GM21381 (cell line): ENCODE measurements at regions not wholly inside any gene's neighbourhood (a gene's known extent, or its start where the extent isn't known, plus 50 kb on each side); places are given as distances from the start of the nearest gene placed in this dataset.

ENCODE experiments used
- ATAC-seq: cut with Tn5 transposase; IDR thresholded peaks from one replicate; pipeline ENCODE4 v1.9.1; 2021; ENCODE audit warnings: mild to moderate bottlenecking, moderate library complexity; ENCODE audit not compliant: unreplicated experiment

GRCh38 chr12:98418357-98419075, 96.9 kb upstream of the TMPO start:
- ATAC-seq: peak; percentile 71

GRCh38 chr12:98419081-98419794, 96.2 kb upstream of the TMPO start:
- ATAC-seq: no peak

- no peak for ATAC-seq
Measured at GRCh38 chr12:98419795-98420404, 95.5 kb upstream of the TMPO start.

- ATAC-seq: no peak
Measured at GRCh38 chr12:98420461-98420860, 94.9 kb upstream of the TMPO start.

DNA sequence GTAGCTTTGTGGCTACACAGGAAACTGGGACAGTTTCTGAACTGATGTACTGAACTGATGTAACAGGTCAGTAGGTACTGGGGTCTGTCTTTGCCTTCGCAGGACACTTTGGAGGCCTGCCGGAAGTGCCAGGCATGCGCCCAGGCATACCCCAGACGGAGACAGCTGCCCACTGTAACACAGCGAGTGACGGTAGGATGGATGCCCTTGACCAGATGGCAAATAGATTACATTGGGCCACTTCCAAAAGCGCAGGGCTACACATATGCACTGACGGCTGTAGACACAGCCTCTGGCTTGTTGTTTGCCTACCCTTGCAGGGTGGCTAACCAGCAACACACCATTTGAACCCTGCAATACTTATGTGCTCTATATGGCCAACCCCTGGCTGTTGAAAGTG, 94.1 kb upstream of the TMPO start:
- no peak for ATAC-seq

DNA sequence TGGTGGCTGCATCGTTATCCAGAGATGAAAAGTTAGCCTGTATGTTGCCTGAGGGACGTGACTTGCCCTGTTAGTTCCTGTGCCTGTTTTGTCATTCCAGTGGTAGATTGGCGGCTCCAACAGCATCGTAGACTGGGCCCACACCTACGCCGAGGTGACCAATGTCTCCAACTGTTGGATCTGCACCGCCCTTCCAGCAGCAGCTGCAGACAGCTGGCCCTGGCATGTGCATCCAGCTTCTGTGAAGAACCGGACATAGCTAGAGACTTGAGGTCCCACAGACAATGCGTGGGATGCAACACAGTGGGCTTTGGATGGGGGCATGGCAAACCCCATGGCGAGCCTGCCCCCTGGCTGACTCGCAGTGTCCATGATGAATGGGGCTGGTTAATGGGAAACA, 93.0 kb upstream of the TMPO start:
- ATAC-seq: no peak

GRCh38 chr12:98422812-98423211, 92.6 kb upstream of the TMPO start:
- no peak for ATAC-seq

DNA sequence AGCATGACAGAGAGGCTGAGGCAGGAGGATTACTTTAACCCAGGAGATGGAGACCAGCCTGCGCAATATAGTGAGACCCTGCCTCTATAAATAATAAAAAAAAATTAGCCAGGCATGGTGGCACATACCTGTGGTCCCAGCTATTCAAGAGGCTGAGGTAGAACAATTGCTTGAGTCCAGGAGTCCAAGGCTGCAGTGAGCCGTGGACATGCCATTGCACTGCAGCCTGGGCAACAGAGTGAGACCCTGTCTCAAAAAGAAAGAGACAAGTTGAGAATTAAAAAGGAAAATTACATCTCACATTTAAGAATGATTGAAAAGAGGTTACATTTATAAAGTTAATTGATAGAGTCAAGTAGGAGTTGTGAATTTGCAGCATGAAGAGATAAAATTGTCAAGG, 91.4 kb upstream of the TMPO start:
- ATAC-seq: no peak

- peak; percentile 65 for ATAC-seq
Measured at GRCh38 chr12:98424726-98425401, 90.5 kb upstream of the TMPO start.

DNA sequence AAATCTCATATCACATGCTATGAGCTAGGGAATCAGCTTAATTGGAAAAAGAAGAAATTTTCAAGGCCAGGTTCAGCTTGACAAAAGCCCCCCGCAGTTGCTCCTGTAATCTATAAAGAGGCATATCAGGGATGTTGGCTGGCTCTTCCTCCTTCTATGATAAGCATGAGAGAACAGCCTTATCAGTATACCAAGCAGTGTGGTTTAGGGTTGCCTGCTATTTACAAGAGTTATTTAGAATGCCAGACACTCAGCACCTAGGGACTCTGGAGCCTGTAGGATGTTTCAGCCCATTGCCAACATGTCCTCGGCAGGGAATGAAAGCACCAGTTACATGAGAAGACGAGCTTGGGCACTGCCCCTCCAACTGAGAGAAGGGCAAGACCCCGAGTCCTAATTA, 89.5 kb upstream of the TMPO start:
- no peak for ATAC-seq

DNA sequence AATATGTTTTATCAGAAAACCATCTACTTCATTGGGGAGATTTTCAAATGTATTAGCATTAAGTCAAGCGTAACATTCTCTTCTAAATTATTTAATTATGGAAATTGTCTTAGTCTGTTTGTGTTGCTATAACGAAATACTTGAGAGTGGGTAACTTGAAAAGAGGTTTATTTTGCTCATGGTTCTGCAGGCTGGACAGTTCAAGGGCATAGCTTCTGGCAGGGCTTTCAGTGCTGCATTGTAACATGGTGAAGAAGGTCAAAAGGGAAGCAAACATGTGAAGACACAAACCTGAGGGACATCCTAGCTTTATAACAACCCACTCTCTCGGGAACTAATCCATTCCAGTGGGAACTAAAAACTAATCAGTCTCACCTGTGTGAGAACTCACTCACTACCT, 84.3 kb upstream of the TMPO start:
- ATAC-seq: no peak

- no peak for ATAC-seq
Measured at GRCh38 chr12:98437166-98437565, 78.2 kb upstream of the TMPO start.

- no peak for ATAC-seq
Measured at GRCh38 chr12:98437806-98438595, 77.4 kb upstream of the TMPO start.

DNA sequence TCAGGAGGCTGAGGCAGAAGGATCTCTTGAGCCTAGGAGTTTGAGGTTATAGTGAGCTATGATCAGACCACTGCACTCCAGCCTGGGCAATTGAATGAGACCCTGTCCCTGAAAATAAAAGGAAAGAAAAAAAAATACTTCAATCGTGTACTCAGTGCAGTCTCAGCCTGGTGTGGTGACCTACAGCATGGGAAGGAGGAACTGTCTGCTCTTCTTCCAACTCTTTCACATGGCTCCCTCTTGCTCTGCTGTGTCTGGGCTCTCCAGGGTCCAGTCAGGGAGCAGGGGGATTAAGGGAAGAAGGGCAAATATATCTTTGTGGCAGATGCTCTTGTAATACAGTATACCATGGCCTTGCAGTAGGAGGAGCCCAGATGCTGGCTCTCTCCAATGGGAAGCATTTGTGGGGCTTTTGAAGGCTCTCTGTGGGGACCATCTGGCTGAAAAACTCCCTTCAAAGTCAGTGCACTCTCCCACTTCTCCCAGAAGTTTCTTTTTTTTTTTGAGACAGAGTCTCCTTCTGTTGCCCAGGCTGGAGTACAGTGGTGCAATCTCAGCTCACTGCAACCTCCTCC, 76.6 kb upstream of the TMPO start:
- ATAC-seq: no peak

DNA sequence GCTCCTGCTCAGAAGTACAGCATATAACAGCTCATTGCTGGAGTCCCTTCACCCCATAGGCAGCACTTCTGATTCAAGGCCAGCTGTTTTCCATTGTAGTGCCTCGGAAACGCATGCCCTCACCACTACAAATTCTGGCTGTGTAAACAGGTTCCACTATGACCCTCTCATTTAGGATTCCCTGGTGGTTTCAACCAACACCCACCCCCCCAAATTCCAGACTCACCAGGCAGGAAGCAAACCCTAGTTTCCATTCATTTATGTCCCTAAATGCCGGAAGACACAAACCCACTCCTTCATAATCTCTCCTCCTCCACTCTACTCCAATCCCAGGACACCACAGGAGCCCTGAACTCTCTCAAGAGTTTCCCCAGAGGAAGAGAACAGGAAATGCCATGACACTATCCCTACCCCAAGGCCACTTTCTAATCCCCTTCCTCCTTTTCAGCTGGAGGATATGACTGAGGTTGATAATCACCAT, 75.9 kb upstream of the TMPO start:
- ATAC-seq: no peak

GRCh38 chr12:98439981-98440581, 75.3 kb upstream of the TMPO start:
- no peak for ATAC-seq

GRCh38 chr12:98446060-98446459, 69.3 kb upstream of the TMPO start:
- no peak for ATAC-seq

DNA sequence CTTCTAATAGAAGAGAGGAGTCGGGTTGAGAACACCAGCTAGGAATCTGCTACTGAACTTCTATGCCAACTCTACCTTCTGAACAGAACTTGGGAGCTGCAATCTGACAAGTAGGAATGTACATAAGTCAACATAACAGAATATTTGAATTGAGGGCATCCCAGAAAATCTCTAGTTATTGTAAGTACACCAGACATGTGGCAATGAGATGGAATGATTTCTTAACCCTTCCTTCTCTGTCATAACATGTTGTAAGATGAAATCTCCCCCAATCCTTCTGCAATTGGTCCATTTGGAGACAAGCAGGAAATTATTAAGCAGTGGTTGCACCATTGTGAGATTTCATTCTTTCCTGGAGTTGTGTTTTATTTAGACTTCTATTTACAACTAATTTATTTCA, 68.7 kb upstream of the TMPO start:
- no peak for ATAC-seq

DNA sequence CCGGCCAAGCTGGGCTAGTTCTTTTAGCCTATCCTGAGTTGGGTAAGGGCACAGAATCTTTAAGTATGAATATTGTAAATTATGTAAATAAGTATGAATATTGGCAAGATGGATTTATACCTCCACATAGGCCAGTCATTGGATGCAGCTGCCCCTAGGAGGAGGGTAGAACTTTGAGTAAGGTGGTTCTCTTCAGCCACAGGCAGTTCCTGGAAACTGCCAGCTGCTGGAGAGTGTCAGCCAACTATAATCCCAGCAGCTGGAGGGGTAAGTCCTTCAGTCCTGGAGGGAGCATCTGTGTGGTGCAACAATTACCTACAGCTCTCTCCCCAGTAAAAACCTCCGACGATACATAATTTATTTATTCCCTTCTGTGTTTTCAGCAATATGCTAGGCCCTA, 65.8 kb upstream of the TMPO start:
- ATAC-seq: no peak

DNA sequence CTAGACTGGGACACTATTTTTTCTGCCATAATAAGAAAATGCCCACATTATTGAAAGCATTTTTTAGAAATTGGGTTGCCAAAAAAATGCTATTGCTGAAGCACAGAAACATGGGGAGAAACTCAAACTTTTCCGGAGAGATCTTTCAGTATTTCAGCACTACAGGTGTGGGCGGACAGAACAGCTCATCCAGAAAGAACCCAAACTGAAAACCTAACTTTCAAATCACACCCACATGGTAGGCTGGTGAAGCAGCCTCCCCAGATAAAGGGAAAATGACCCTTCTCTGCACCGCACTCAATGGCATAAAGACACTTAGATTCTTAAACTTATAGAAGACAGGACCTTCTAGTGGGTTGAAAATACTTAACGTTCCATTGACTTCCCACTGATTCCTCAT, 62.3 kb upstream of the TMPO start:
- no peak for ATAC-seq
